Activated CD4-positive, alpha-beta T cell treated with anti-CD3 and anti-CD28 coated beads, Interleukin-10, Interleukin-2, amounts not matched to agents 100 ng/mL and 50 ng/mL, durations not matched to agents 16 hours and 8 hours (primary cell): ENCODE measurements at regions not wholly inside any gene's neighbourhood (a gene's known extent, or its start where the extent isn't known, plus 50 kb on each side); places are given as distances from the start of the nearest gene placed in this dataset.

Source experiments
- DNase-seq: peaks from one replicate; pipeline ENCODE4 v3.0.0-alpha.2; 2020

- DNase-seq = peak; percentile 83
Observed at GRCh38 chr5:74576941-74577456, 63.5 kb downstream of the ENC1 start.

- DNase-seq = peak; percentile 81
Observed at GRCh38 chr5:74575741-74576538, 64.6 kb downstream of the ENC1 start.

- peak; percentile 26 for DNase-seq
Observed at GRCh38 chr5:74570250-74570649, 70.3 kb downstream of the ENC1 start.

- DNase-seq = no peak
Observed at GRCh38 chr5:74567411-74567995, 73.0 kb downstream of the ENC1 start.

- DNase-seq = no peak
Observed at GRCh38 chr5:74562122-74562521, 78.4 kb downstream of the ENC1 start.

GRCh38 chr5:74560245-74560644 lies 80.3 kb downstream of the ENC1 start:
- no peak for DNase-seq

- no peak for DNase-seq
Observed at GRCh38 chr5:74556631-74557595, 83.6 kb downstream of the ENC1 start.

- no peak for DNase-seq
Observed at GRCh38 chr5:74556006-74556405, 84.5 kb downstream of the ENC1 start.

- DNase-seq = no peak
Observed at GRCh38 chr5:74552101-74552500, 88.4 kb downstream of the ENC1 start.

- no peak for DNase-seq
Observed at GRCh38 chr5:74550927-74551326, 89.6 kb downstream of the ENC1 start.

GRCh38 chr5:74549384-74549783 lies 91.1 kb downstream of the ENC1 start:
- DNase-seq = no peak

- DNase-seq = no peak
Observed at GRCh38 chr5:74546796-74547195, 93.7 kb downstream of the ENC1 start.

GRCh38 chr5:74544811-74545210 lies 95.7 kb downstream of the ENC1 start:
- DNase-seq = no peak

GRCh38 chr5:74543162-74543995 lies 97.1 kb downstream of the ENC1 start:
- DNase-seq = no peak

GRCh38 chr5:74542482-74542881 lies 98.0 kb downstream of the ENC1 start:
- no peak for DNase-seq

GRCh38 chr5:74541381-74541781 lies 99.1 kb downstream of the ENC1 start:
- no peak for DNase-seq

- DNase-seq = no peak
Observed at GRCh38 chr5:74540622-74541021, 99.9 kb downstream of the ENC1 start.

- DNase-seq = no peak
Observed at GRCh38 chr5:74539986-74540385, 100.5 kb downstream of the ENC1 start.

- DNase-seq = no peak
Observed at GRCh38 chr5:74538206-74538661, 102.3 kb downstream of the ENC1 start.

GRCh38 chr5:74536658-74537057 lies 103.9 kb downstream of the ENC1 start:
- no peak for DNase-seq

GRCh38 chr5:74535926-74536325 lies 104.6 kb downstream of the ENC1 start:
- no peak for DNase-seq
